ENCODE measurements at regions not wholly inside any gene's neighbourhood (a gene's known extent, or its start where the extent isn't known, plus 50 kb on each side); places are given as distances from the start of the nearest gene placed in this dataset.
"Not testable (repeated sequence)": the region's sequence is repeated elsewhere in the genome, so short reads cannot be mapped to it uniquely, and the experiment has no call there.

DNA sequence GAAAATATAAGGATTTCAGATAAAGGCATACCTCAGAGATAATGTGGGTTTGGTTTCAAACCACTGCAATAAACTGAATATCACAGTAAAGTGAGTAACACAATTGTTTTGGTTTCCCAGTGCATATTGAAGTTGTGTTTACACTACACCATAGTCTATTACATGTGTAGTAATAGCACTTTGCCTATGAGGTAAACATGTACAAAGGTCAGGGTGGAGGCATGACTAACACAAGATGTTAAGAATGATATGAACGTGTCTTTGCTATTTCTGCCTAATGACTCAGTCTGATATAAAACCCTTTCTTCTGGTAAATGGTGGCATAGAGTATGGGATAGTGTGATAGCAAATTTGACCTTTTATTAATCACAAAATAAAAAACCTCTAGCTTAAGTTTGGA, 621.5 kb upstream of the ADGRL2 start:
- Mint-ChIP-seq H3K36me3 (ENCODE audit: low read depth) (no peaks in the 10 kb centered on the region), H3K9me3 (peaks cover 6% of the 10 kb centered on the region), H3K27me3 (no peaks in the 10 kb centered on the region), H3K4me3 (no peak overlapping the region), H3K27ac (no peak overlapping the region), H3K4me1 (ENCODE audit: low read depth) (no peaks in the 10 kb centered on the region)
- intact Hi-C loops (cut with DNase I, micrococcal nuclease): no loop called here
- ChIA-PET CTCF (no interaction called here), POLR2A (no interaction called here)
- DNase-seq (no peak), ATAC-seq (ENCODE audit: poor library complexity) (no peak)
- no peaks in the 10 kb centered on the region for H3K27me3 ChIP-seq (ENCODE audit: control insufficient read depth in 1 of 2, insufficient read depth in 2 of 2, low read length in 2 of 2)
- no peak for TF ChIP-seq CTCF (IDR thresholded peaks at IDR 0.05)
- no peaks in the 10 kb centered on the region for H3K36me3 ChIP-seq (ENCODE audit: insufficient read depth, low read length)
- no peak overlapping the region for H3K27ac ChIP-seq (ENCODE audit: low read depth in 1 of 2, low read length in 2 of 2)
- no peak overlapping the region for H3K4me3 ChIP-seq (ENCODE audit: low read length)
- H3K9me3 ChIP-seq (ENCODE audit: control insufficient read depth in 1 of 2, insufficient read depth in 1 of 2, low read length in 2 of 2): peaks cover 2 to 17% of the 10 kb centered on the region in 2 experiments
- no peaks in the 10 kb centered on the region for H3K4me1 ChIP-seq (ENCODE audit: insufficient read depth, low read length)

GRCh38 chr1:81178431-81179093, 622.2 kb upstream of the ADGRL2 start:
- intact Hi-C loops (cut with DNase I, micrococcal nuclease); POLR2A ChIA-PET; H3K27me3 Mint-ChIP-seq; H3K27ac ChIP-seq (ENCODE audit: low read depth in 1 of 2, low read length in 2 of 2); H3K4me1 Mint-ChIP-seq (ENCODE audit: low read depth); H3K36me3 ChIP-seq (ENCODE audit: insufficient read depth, low read length); H3K27me3 ChIP-seq (ENCODE audit: control insufficient read depth in 1 of 2, insufficient read depth in 2 of 2, low read length in 2 of 2); H3K36me3 Mint-ChIP-seq (ENCODE audit: low read depth); DNase-seq; H3K4me3 Mint-ChIP-seq; ATAC-seq (ENCODE audit: poor library complexity); H3K9me3 Mint-ChIP-seq; H3K4me1 ChIP-seq (ENCODE audit: insufficient read depth, low read length); CTCF ChIA-PET; H3K27ac Mint-ChIP-seq; H3K4me3 ChIP-seq (ENCODE audit: low read length): not testable (repeated sequence)
- peaks cover 9 to 23% of the 10 kb centered on the region in 2 experiments for H3K9me3 ChIP-seq (ENCODE audit: control insufficient read depth in 1 of 2, insufficient read depth in 1 of 2, low read length in 2 of 2)

DNA sequence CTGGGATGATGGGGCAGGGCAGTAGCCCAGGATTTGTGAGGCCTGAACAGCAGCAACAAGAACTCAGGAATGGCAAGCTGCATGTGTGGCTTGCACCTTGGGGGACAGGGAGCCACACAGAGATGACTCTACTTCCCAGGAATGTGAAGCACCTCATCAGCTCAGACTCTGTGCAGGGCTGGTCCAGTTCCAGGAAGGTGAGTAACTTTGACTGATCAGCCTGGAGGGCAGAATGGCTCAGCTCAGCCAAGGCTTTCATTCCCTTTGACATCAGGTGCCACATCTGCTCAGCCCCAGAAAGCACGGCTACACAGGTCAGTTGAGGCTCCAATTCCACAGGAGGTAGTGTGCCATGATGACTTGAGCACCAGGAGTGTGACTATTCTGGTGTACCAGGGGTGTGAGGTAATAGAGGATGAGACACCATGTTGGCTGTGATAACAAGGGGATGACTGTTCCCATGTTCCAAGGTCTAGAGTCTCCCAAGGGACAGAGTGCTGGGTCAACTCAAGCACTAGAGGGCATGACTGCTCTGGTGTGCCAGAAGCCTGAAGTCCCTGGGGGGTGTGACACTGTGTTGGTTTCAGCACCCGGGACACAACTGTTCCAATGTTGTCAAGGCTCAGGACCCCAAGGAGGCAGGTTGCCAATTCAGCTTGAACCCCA, 625.8 kb upstream of the ADGRL2 start:
- no peaks in the 10 kb centered on the region for H3K36me3 Mint-ChIP-seq (ENCODE audit: low read depth)
- TF ChIP-seq CTCF (IDR thresholded peaks at IDR 0.05): no peak
- peaks cover 17% of the 10 kb centered on the region for H3K9me3 Mint-ChIP-seq
- ChIA-PET CTCF (no interaction called here), POLR2A (no interaction called here)
- intact Hi-C loops (cut with DNase I, micrococcal nuclease): no loop called here
- Histone ChIP-seq H3K27me3 (ENCODE audit: control insufficient read depth in 1 of 2, insufficient read depth in 2 of 2, low read length in 2 of 2) (no peaks in the 10 kb centered on the region), H3K9me3 (ENCODE audit: control insufficient read depth in 1 of 2, insufficient read depth in 1 of 2, low read length in 2 of 2) (peaks cover 21 to 23% of the 10 kb centered on the region in 2 experiments), H3K4me1 (ENCODE audit: insufficient read depth, low read length) (no peaks in the 10 kb centered on the region), H3K27ac (ENCODE audit: low read depth in 1 of 2, low read length in 2 of 2) (no peak overlapping the region), H3K4me3 (ENCODE audit: low read length) (no peak overlapping the region), H3K36me3 (ENCODE audit: insufficient read depth, low read length) (no peaks in the 10 kb centered on the region)
- H3K27ac Mint-ChIP-seq: no peak overlapping the region
- no peaks in the 10 kb centered on the region for H3K4me1 Mint-ChIP-seq (ENCODE audit: low read depth)
- ATAC-seq (ENCODE audit: poor library complexity) (no peak), DNase-seq (no peak)
- no peaks in the 10 kb centered on the region for H3K27me3 Mint-ChIP-seq
- no peak overlapping the region for H3K4me3 Mint-ChIP-seq

- Mint-ChIP-seq H3K4me1 (ENCODE audit: low read depth) (no peaks in the 10 kb centered on the region), H3K9me3 (peaks cover 17% of the 10 kb centered on the region), H3K27me3 (no peaks in the 10 kb centered on the region), H3K4me3 (no peak overlapping the region), H3K36me3 (ENCODE audit: low read depth) (no peaks in the 10 kb centered on the region), H3K27ac (no peak overlapping the region)
- Histone ChIP-seq H3K36me3 (ENCODE audit: insufficient read depth, low read length) (no peaks in the 10 kb centered on the region), H3K27me3 (ENCODE audit: control insufficient read depth in 1 of 2, insufficient read depth in 2 of 2, low read length in 2 of 2) (no peaks in the 10 kb centered on the region), H3K9me3 (ENCODE audit: control insufficient read depth in 1 of 2, insufficient read depth in 1 of 2, low read length in 2 of 2) (peaks cover 21 to 23% of the 10 kb centered on the region in 2 experiments), H3K4me3 (ENCODE audit: low read length) (no peak overlapping the region), H3K27ac (ENCODE audit: low read depth in 1 of 2, low read length in 2 of 2) (no peak overlapping the region), H3K4me1 (ENCODE audit: insufficient read depth, low read length) (no peaks in the 10 kb centered on the region)
- intact Hi-C loops (cut with DNase I, micrococcal nuclease): no loop called here
- POLR2A ChIA-PET: no interaction called here
- no peak for TF ChIP-seq CTCF (IDR thresholded peaks at IDR 0.05)
- DNase-seq (no peak), ATAC-seq (ENCODE audit: poor library complexity) (no peak)
- CTCF ChIA-PET: no interaction called here
Measured at GRCh38 chr1:81174052-81174451, 626.7 kb upstream of the ADGRL2 start.
